Astrocyte of the cerebellum (primary cell): ENCODE measurements at regions not wholly inside any gene's neighbourhood (a gene's known extent, or its start where the extent isn't known, plus 50 kb on each side); places are given as distances from the start of the nearest gene placed in this dataset.

Source experiments
- DNase-seq: peaks from one replicate; pipeline ENCODE4 v3.0.0-alpha.2; 2011; ENCODE audit warnings: low read depth
- H3K4me3 ChIP-seq: 2 replicates; pipeline ENCODE4 v1.5.1; 2011; ENCODE audit warnings: mild to moderate bottlenecking, low read depth, low read length, moderate library complexity
- in situ Hi-C: cut with HindIII; loops from 2 replicates; pipeline ENCODE4 v1.10.0; 2017; ENCODE audit warnings: low sequenced_read_pairs
- TF ChIP-seq, protein P1 (sequence below): IDR thresholded peaks from 2 replicates; pipeline ENCODE4 v1.5.1; 2012; ENCODE audit warnings: low read length, low read depth, moderate library complexity, mild to moderate bottlenecking; ENCODE audit errors: missing control alignments

DNA sequence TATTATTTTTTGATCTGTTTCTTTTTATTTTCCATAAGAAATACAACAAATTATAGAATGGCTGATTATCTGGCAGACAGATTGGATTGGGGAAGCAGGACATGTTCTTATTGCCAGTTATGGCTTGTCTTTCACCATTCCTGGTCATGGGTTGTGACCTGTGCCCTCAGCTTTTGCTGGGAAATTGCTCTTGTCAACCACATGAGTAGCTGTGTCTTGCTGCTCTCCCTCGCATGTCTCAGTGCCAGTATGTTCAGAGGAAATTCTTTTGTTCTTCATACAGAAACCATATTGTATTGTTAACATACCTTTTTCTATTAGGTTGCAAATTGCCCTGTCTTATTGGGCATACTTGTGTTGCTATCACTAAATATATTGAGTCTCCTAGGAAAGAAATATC lies 344.1 kb downstream of the OSTF1 start:
- H3K4me3 ChIP-seq: no peak overlapping the region
- in situ Hi-C loops: loop anchor here (25.0 kb wide), 1 partner anchor 405 kb away; no protein-coding TSS in a partner anchor
- no peak for DNase-seq
- TF ChIP-seq, protein P1, sequence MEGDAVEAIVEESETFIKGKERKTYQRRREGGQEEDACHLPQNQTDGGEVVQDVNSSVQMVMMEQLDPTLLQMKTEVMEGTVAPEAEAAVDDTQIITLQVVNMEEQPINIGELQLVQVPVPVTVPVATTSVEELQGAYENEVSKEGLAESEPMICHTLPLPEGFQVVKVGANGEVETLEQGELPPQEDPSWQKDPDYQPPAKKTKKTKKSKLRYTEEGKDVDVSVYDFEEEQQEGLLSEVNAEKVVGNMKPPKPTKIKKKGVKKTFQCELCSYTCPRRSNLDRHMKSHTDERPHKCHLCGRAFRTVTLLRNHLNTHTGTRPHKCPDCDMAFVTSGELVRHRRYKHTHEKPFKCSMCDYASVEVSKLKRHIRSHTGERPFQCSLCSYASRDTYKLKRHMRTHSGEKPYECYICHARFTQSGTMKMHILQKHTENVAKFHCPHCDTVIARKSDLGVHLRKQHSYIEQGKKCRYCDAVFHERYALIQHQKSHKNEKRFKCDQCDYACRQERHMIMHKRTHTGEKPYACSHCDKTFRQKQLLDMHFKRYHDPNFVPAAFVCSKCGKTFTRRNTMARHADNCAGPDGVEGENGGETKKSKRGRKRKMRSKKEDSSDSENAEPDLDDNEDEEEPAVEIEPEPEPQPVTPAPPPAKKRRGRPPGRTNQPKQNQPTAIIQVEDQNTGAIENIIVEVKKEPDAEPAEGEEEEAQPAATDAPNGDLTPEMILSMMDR: no peak

DNA sequence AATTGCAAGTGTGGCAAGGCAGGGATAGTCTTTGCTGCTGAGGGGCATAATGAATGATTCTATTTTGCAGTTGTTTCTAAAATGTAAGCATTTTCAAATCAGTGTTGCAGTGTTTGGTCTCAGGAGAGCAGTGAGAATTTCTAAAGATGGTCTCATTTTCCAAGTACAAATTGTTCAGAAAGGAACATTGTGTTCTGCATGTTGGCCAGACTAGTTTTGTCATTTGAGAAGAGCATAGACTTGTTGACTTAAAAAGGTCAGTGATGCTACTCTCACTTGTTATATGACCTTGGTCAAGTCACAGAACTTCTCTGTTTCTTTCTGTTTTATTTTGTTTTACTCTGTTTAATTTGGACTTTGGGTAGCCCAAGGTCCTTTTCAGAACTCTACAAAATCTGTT lies 344.6 kb downstream of the OSTF1 start:
- DNase-seq: no peak
- TF ChIP-seq, protein P1: no peak
- in situ Hi-C loops: loop anchor here (25.0 kb wide), 1 partner anchor 404 kb away; no protein-coding TSS in a partner anchor
- H3K4me3 ChIP-seq: no peak overlapping the region

DNA sequence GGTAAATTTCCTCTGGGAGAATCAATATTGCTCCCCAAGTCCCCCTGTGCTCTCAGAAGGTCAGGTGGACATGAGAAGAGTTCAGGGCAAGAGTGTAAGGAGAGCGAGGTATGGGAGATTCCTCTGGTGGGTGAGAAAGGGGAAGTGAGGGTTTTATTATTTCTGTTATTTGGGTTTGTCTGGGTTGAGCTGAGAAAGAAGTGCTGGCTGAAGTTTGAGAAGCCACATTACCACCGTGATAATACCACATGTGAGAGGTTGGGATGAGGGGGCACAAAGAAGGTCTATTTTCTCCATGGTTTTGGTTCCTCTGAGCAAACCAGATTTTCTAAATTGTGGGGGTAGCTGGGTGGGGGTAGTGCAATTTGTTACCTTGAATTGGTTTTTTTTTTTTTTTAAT lies 350.4 kb downstream of the OSTF1 start:
- DNase-seq: no peak
- no peak overlapping the region for H3K4me3 ChIP-seq
- in situ Hi-C loops: loop anchor here (25.0 kb wide), 1 partner anchor 399 kb away; no protein-coding TSS in a partner anchor
- TF ChIP-seq, protein P1: no peak

DNA sequence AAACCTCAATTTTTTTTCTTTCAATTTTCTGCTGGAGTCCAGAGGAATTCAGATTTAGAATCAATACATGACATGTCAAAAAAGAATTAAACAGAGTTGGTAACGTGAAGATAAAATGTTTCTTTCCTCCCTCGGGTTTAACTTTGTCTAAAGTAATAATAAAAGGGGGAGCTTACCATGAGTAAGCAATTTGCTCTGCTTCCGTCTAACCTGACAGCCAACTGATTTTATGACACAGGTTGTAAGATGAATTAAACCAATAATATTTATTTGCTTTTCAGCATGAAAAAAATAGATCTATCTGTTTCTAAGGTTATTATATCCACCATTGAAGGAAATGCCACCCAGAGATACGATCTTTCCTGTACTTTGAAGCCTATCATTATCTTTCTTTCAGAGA lies 352.6 kb downstream of the OSTF1 start:
- H3K4me3 ChIP-seq: no peak overlapping the region
- no peak for DNase-seq
- TF ChIP-seq, protein P1: no peak
- in situ Hi-C loops: loop anchor here (25.0 kb wide), 1 partner anchor 396 kb away; no protein-coding TSS in a partner anchor

DNA sequence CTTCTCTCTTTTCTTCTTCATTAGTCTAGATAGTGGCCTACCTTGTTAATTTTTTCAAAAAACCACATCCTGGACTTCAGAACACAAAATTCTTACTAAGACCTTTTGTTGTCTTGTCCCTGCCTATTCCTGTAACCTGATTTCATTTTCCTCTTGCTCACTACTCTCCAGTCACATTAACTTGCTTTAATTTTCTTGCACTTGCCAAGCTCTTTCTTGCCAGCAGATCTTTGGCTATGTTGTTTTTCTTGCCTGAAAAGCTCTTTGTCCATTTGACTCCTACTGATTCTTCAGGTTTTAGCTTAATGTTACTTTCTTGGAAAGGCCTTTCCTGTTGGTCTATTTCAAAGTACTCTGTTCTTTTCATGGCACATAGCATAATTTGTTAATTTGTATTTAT lies 356.8 kb downstream of the OSTF1 start:
- no peak overlapping the region for H3K4me3 ChIP-seq
- DNase-seq: no peak
- in situ Hi-C loops: loop anchor here (25.0 kb wide), 1 partner anchor 392 kb away; no protein-coding TSS in a partner anchor
- TF ChIP-seq, protein P1: no peak

DNA sequence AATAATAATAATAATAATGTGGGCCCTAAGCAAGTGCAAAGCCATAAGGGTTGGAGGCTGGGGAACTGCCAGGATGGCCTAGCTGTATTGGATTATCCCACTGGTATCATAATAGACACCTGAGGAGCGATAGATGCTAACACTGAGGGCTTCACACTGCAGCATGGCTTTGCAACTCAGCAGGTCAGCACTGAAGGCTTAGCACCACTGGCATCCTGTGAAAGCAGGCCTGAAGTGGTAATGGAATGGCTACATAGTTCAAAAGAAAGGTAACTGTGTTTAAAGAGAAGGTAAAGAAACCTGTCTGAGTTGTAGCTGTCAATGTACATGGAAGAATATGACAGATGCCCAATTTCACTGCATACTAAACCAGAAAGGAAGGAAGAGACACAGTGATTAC lies 359.0 kb downstream of the OSTF1 start:
- no peak for DNase-seq
- in situ Hi-C loops: loop anchor here (25.0 kb wide), 1 partner anchor 390 kb away; no protein-coding TSS in a partner anchor
- TF ChIP-seq, protein P1: no peak
- no peak overlapping the region for H3K4me3 ChIP-seq
